K562 (cell line): ENCODE measurements at regions not wholly inside any gene's neighbourhood (a gene's known extent, or its start where the extent isn't known, plus 50 kb on each side); places are given as distances from the start of the nearest gene placed in this dataset.

Experiments used
- ATAC-seq: fragments of 200-7000 bp; cut with Tn5 transposase; 3 replicates; pipeline ENCODE4 v1.9.1; 2020; ENCODE audit warnings: moderate library complexity
- BruUV-seq: library from RNA; stranded (reverse); fragments of 400-500 nt; replicated peaks from 2 replicates; lab custom pipeline; 2021; lab: Mats Ljungman, UMichigan
- CTCF ChIA-PET: fragments of 300-600 bp; formaldehyde crosslinking; extraction: SDS; loops from one replicate; lab custom pipeline; 2021; ENCODE audit warnings: low intra/inter-chr PET ratio; lab: Yijun Ruan, JAX
- POLR2A ChIA-PET: fragments of 300-600, 350-650 bp; sonication (Branson Sonifier 250); formaldehyde crosslinking; extraction: SDS; loops from one replicate; lab custom pipeline; 2021; ENCODE audit warnings: antibody characterized with exemption, inconsistent platforms; lab: Yijun Ruan, JAX
- DNase-seq, 4 experiments: peaks; one replicate each; pipeline versions ENCODE4 v3.0.0 to v3.0.0-alpha.2; 2011 to 2018; ENCODE audit warnings: low spot score in 3 of 4, mixed read lengths in 3 of 4; ENCODE audit errors: extremely low read depth in 1 of 4
- FAIRE-seq: peaks from 2 replicates; lab custom pipeline; 2011; peaks lifted over from hg19 to GRCh38; lab: Jason Lieb, UNC
- H2AFZ ChIP-seq: 2 replicates; pipeline ENCODE4 v1.6.0; 2011; ENCODE audit warnings: low read depth, low read length, control low read depth, inconsistent platforms
- H3K27ac ChIP-seq: fragments of 200-600 bp; 3 replicates; pipeline ENCODE4 v1.8.0; 2011; ENCODE audit warnings: low read depth, mild to moderate bottlenecking, control low read depth, inconsistent platforms, low read length, moderate library complexity, mixed read lengths; ENCODE audit errors: extremely low read depth
- H3K27me3 ChIP-seq, 2 experiments: fragments of 300-600 bp in 1 of 2; 2 replicates in 1 of 2; 3 replicates in 1 of 2; pipeline versions ENCODE4 v1.6.0 to v1.8.0; 2011; ENCODE audit warnings: inconsistent platforms in 2 of 2, low read length in 2 of 2, mild to moderate bottlenecking in 1 of 2, mixed read lengths in 1 of 2, moderate library complexity in 1 of 2; ENCODE audit not compliant: control insufficient read depth in 2 of 2, insufficient read depth in 2 of 2
- H3K36me3 ChIP-seq: fragments of 300-600 bp; 3 replicates; pipeline ENCODE4 v1.8.0; 2011; ENCODE audit warnings: mild to moderate bottlenecking, low read length, inconsistent platforms; ENCODE audit not compliant: control insufficient read depth, insufficient read depth
- H3K4me1 ChIP-seq, 2 experiments: fragments of 200-600 bp in 1 of 2; replicated peaks in 1 of 2; 2 replicates in 1 of 2; 3 replicates in 1 of 2; pipeline versions ENCODE4 v1.5.1 to v1.8.0; 2011; ENCODE audit warnings: inconsistent platforms in 2 of 2, low read length in 2 of 2, mild to moderate bottlenecking in 1 of 2, mixed read lengths in 1 of 2, moderate library complexity in 1 of 2; ENCODE audit not compliant: control insufficient read depth in 2 of 2, insufficient read depth in 2 of 2
- H3K4me2 ChIP-seq: 2 replicates; pipeline ENCODE4 v1.6.1; 2011; ENCODE audit warnings: low read length, control low read depth, inconsistent platforms, mixed read lengths; ENCODE audit not compliant: insufficient read depth
- H3K4me3 ChIP-seq: fragments of 200-600 bp; sonication (generic), shearing (Covaris generic); 2 replicates; pipeline ENCODE4 v1.5.1; 2016; ENCODE audit warnings: control low read depth, inconsistent platforms
- H3K79me2 ChIP-seq: fragments of 200-600 bp; 3 replicates; pipeline ENCODE4 v1.8.0; 2011; ENCODE audit warnings: low read length, inconsistent platforms; ENCODE audit not compliant: control insufficient read depth, insufficient read depth
- H3K9ac ChIP-seq, 2 experiments: 2 replicates each; pipeline versions ENCODE4 v1.6.0 to v1.6.1; 2011; ENCODE audit warnings: low read depth in 2 of 2, low read length in 2 of 2, control low read depth in 1 of 2, inconsistent platforms in 1 of 2, mild to moderate bottlenecking in 1 of 2, mixed read lengths in 1 of 2; ENCODE audit not compliant: insufficient read depth in 1 of 2
- H3K9me1 ChIP-seq: one replicate; pipeline ENCODE4 v1.6.0; 2011; ENCODE audit warnings: inconsistent platforms, mild to moderate bottlenecking, low read length, moderate library complexity; ENCODE audit not compliant: control insufficient read depth, insufficient read depth
- H3K9me3 ChIP-seq: replicated peaks from 2 replicates; pipeline ENCODE4 v1.5.1; 2011; ENCODE audit warnings: low read depth, low read length, inconsistent platforms; ENCODE audit not compliant: control insufficient read depth, insufficient read depth
- H4K20me1 ChIP-seq: replicated peaks from 2 replicates; pipeline ENCODE4 v1.6.1; 2011; ENCODE audit warnings: low read length, inconsistent platforms, mixed read lengths; ENCODE audit not compliant: control insufficient read depth, insufficient read depth
- ATF3 ChIP-seq, 2 experiments: fragments of 450-650 bp in 1 of 2; sonication (generic) in 1 of 2; formaldehyde crosslinking in 1 of 2; IDR thresholded peaks in 1 of 2; conservative IDR thresholded peaks in 1 of 2; 2 replicates each; pipeline versions ENCODE4 v1.6.1 to v1.8.1; 2016 to 2023; ENCODE audit warnings: mild to moderate bottlenecking in 2 of 2, moderate library complexity in 2 of 2, inconsistent platforms in 1 of 2, missing genetic modification reagents in 1 of 2
- BCL6 ChIP-seq: fragments of 250-450 bp; sonication (Bioruptor Pico); IDR thresholded peaks from 2 replicates; pipeline ENCODE4 v1.4.0; 2020
- CBFB ChIP-seq: sonication (generic); formaldehyde crosslinking; IDR thresholded peaks from 2 replicates; pipeline ENCODE4 v1.4.0; 2020; ENCODE audit warnings: mild to moderate bottlenecking, missing genetic modification reagents
- DPF2 ChIP-seq: fragments of 450-650 bp; IDR thresholded peaks from 2 replicates; pipeline ENCODE4 v1.6.1; 2016
- EP400 ChIP-seq: fragments of 450-650 bp; IDR thresholded peaks from 2 replicates; pipeline ENCODE4 v1.6.1; 2017; ENCODE audit warnings: antibody characterized with exemption, mild to moderate bottlenecking, moderate library complexity
- HCFC1 ChIP-seq: IDR thresholded peaks from 2 replicates; pipeline ENCODE4 v1.6.1; 2012; ENCODE audit warnings: low read depth, low read length, improper control_type of control experiment
- HDAC1 ChIP-seq, 2 experiments: fragments of 450-650 bp; IDR thresholded peaks; 2 replicates each; pipeline ENCODE4 v1.6.1; 2016 to 2017; ENCODE audit warnings: inconsistent platforms in 1 of 2, mild to moderate bottlenecking in 1 of 2, moderate library complexity in 1 of 2
- HNRNPL ChIP-seq: fragments of 200-400 bp; formaldehyde crosslinking; IDR thresholded peaks from 2 replicates; pipeline ENCODE4 v1.6.1; 2017; ENCODE audit warnings: low read depth, mild to moderate bottlenecking, low read length
- MEF2D ChIP-seq: conservative IDR thresholded peaks from 2 replicates; pipeline ENCODE4 v1.6.1; 2016; ENCODE audit warnings: low read depth, missing genetic modification characterization, missing compliant biosample characterization
- SOX6 ChIP-seq: fragments of 450-650 bp; IDR thresholded peaks from 2 replicates; pipeline ENCODE4 v1.6.1; 2014; ENCODE audit warnings: mild to moderate bottlenecking
- SRF ChIP-seq, 2 experiments: fragments of 250-450, 450-650 bp in 1 of 2; sonication (Bioruptor Pico) in 1 of 2; sonication (generic) in 1 of 2; formaldehyde crosslinking; IDR thresholded peaks; 2 replicates each; pipeline versions ENCODE4 v1.5.0 to v1.5.1; 2020 to 2022; ENCODE audit warnings: mild to moderate bottlenecking in 1 of 2, missing genetic modification reagents in 1 of 2
- THRAP3 ChIP-seq: fragments of 450-650 bp; IDR thresholded peaks from 2 replicates; pipeline ENCODE4 v1.6.1; 2016; ENCODE audit warnings: mild to moderate bottlenecking, inconsistent platforms, borderline replicate concordance
- ZFP36 ChIP-seq: fragments of 150-350 bp; IDR thresholded peaks from 2 replicates; pipeline ENCODE4 v1.6.1; 2018; ENCODE audit warnings: low read length, low read depth; ENCODE audit not compliant: partially characterized antibody
- ZNF232 ChIP-seq: sonication (generic); formaldehyde crosslinking; IDR thresholded peaks from 2 replicates; pipeline ENCODE4 v1.8.0; 2022; ENCODE audit warnings: mild to moderate bottlenecking, missing genetic modification reagents
- ZNF444 ChIP-seq: fragments of 250-450 bp; sonication (Bioruptor Pico); IDR thresholded peaks from 2 replicates; pipeline ENCODE4 v1.4.0; 2020; ENCODE audit warnings: mild to moderate bottlenecking, moderate library complexity
- WGBS: fragments of 100-300 bp; shearing (Covaris generic); methylation state at CpG from one replicate; pipeline ENCODE4 v1.1.6; 2016; ENCODE audit warnings: low coverage, mixed read lengths; ENCODE audit not compliant: insufficient coverage; ENCODE audit errors: missing lambda C conversion rate; 5-methylcytosine and 5-hydroxymethylcytosine counted together
- in situ Hi-C: fragments of 300-500 bp; cut with MboI; formaldehyde crosslinking; loops from 4 replicates; pipeline ENCODE4 v1.15.0; 2018; ENCODE audit warnings: inconsistent platforms, mixed read lengths
- intact Hi-C: fragments of 100-400 bp; cut with micrococcal nuclease; formaldehyde crosslinking; loops from 2 replicates; pipeline ENCODE4 v1.14.2; 2022
- TF ChIP-seq, protein P1 (sequence below), 2 experiments: fragments of 250-450 bp in 1 of 2; fragments of 450-650 bp in 1 of 2; sonication (Bioruptor Pico) in 1 of 2; IDR thresholded peaks; 2 replicates each; pipeline versions ENCODE4 v1.6.1 to v1.8.0; 2016 to 2021; ENCODE audit warnings: mild to moderate bottlenecking in 2 of 2, moderate library complexity in 2 of 2, missing compliant biosample characterization in 1 of 2, missing genetic modification characterization in 1 of 2
- TF ChIP-seq, protein P2 (sequence below): sonication (generic); formaldehyde crosslinking; IDR thresholded peaks from 2 replicates; pipeline ENCODE4 v1.8.1; 2023; ENCODE audit warnings: mild to moderate bottlenecking, missing genetic modification reagents

DNA sequence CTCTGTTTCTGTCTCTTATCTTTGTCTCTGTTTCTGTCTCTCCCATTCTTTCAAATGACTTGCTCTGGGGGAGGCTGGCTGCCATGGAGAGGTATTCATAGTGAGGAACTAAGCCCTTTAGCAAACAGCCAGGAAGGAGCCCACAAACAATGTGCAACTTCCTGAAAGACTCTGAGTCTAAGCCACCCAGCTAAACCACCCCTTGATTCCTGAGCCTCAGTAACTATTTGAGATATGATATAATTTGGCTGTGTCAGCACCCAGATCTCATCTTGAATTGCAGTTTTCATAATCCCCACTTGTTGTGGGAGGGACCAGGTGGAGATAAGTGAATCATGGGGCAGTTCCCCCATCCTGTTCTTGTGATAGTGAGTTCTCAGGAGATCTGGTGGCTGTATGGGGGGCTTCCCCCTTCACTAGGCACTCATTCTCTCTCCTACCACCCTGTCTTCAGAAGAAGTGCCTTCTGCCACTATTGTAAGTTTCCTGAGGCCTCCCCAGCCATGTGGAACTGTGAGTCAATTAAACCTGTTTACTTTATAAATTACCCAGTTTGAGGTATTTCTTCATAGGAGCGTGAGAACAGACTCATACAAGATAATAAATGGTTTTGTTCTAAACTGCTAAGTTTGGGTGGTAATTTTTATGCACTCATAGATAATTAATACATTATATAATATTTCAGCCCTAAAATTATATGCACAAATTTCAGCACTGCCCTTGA, 121.2 kb upstream of the FOXP2 start:
- Histone ChIP-seq H3K9ac (no peak overlapping the region), H2AFZ (no peak overlapping the region), H3K36me3 (no peaks in the 10 kb centered on the region), H3K4me3 (no peak overlapping the region), H4K20me1 (no peaks in the 10 kb centered on the region), H3K9me3 (no peaks in the 10 kb centered on the region), H3K9me1 (no peaks in the 10 kb centered on the region), H3K4me2 (no peak overlapping the region), H3K79me2 (no peaks in the 10 kb centered on the region), H3K27me3 (no peaks in the 10 kb centered on the region), H3K4me1 (no peaks in the 10 kb centered on the region), H3K27ac (no peak overlapping the region)
- intact Hi-C loops (no loop called here), in situ Hi-C loops (no loop called here)
- ATAC-seq (no peak), DNase-seq (no peak), FAIRE-seq (no peak)
- TF ChIP-seq EP400 (no peak), THRAP3 (no peak), MEF2D (tag) (no peak), CBFB (CRISPR knock-in tag) (no peak), ZNF444 (CRISPR knock-in tag) (no peak), HNRNPL (no peak), ZFP36 (no peak), BCL6 (CRISPR knock-in tag) (no peak), HDAC1 (IDR thresholded peaks at IDR 0.05) (no peak), ATF3 (IDR thresholded peaks at IDR 0.05) (no peak), ATF3 (CRISPR knock-in tag; conservative IDR thresholded peaks at IDR 0.05) (no peak), ZNF232 (CRISPR knock-in tag) (no peak), DPF2 (no peak), SRF (CRISPR knock-in tag; IDR thresholded peaks at IDR 0.05) (no peak), HCFC1 (no peak), SOX6 (no peak)
- TF ChIP-seq, protein P1, sequence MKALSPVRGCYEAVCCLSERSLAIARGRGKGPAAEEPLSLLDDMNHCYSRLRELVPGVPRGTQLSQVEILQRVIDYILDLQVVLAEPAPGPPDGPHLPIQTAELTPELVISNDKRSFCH (CRISPR knock-in tag; IDR thresholded peaks at IDR 0.05): no peak
- TF ChIP-seq, protein P1 (tag; IDR thresholded peaks at IDR 0.05): no peak
- TF ChIP-seq, protein P2, sequence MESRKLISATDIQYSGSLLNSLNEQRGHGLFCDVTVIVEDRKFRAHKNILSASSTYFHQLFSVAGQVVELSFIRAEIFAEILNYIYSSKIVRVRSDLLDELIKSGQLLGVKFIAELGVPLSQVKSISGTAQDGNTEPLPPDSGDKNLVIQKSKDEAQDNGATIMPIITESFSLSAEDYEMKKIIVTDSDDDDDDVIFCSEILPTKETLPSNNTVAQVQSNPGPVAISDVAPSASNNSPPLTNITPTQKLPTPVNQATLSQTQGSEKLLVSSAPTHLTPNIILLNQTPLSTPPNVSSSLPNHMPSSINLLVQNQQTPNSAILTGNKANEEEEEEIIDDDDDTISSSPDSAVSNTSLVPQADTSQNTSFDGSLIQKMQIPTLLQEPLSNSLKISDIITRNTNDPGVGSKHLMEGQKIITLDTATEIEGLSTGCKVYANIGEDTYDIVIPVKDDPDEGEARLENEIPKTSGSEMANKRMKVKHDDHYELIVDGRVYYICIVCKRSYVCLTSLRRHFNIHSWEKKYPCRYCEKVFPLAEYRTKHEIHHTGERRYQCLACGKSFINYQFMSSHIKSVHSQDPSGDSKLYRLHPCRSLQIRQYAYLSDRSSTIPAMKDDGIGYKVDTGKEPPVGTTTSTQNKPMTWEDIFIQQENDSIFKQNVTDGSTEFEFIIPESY: no peak
- POLR2A ChIA-PET: no interaction called here
- no TSS peak for BruUV-seq
- WGBS: 0% methylated on average over 1 of the region's 1 CpG
- CTCF ChIA-PET: no interaction called here
